HG03432 (cell line): ENCODE measurements at regions not wholly inside any gene's neighbourhood (a gene's known extent, or its start where the extent isn't known, plus 50 kb on each side); places are given as distances from the start of the nearest gene placed in this dataset.

Source experiments
- ATAC-seq: cut with Tn5 transposase; IDR thresholded peaks from one replicate; pipeline ENCODE4 v1.9.1; 2021; ENCODE audit warnings: mild to moderate bottlenecking, moderate library complexity; ENCODE audit not compliant: unreplicated experiment

- ATAC-seq = peak; percentile 68
Measured at GRCh38 chr17:57174591-57174990, 81.7 kb upstream of the MSI2 start.

- ATAC-seq = no peak
Measured at GRCh38 chr17:57178839-57179238, 77.5 kb upstream of the MSI2 start.

GRCh38 chr17:57182621-57183020 lies 73.7 kb upstream of the MSI2 start:
- ATAC-seq = no peak

- ATAC-seq = no peak
Measured at GRCh38 chr17:57186226-57187019, 69.9 kb upstream of the MSI2 start.

- ATAC-seq = no peak
Measured at GRCh38 chr17:57187391-57187790, 68.9 kb upstream of the MSI2 start.

- no peak for ATAC-seq
Measured at GRCh38 chr17:57195785-57196460, 60.4 kb upstream of the MSI2 start.

GRCh38 chr17:57197466-57198071 lies 58.8 kb upstream of the MSI2 start:
- ATAC-seq = no peak

- ATAC-seq = no peak
Measured at GRCh38 chr17:57201481-57201880, 54.8 kb upstream of the MSI2 start.

- ATAC-seq = no peak
Measured at GRCh38 chr17:57203040-57203439, 53.3 kb upstream of the MSI2 start.
